Vagina (tissue), 2 donors: ENCODE measurements at regions not wholly inside any gene's neighbourhood (a gene's known extent, or its start where the extent isn't known, plus 50 kb on each side); places are given as distances from the start of the nearest gene placed in this dataset.

Experiments
- DNase-seq, 2 donors: peaks; one replicate each; pipeline ENCODE4 v3.0.0-alpha.2; 2017; ENCODE audit errors: extremely low spot score in 2 of 2
- H3K27ac ChIP-seq: fragments of 200-600 bp; sonication (generic); one replicate; pipeline ENCODE4 v1.5.1; 2019
- H3K27me3 ChIP-seq: fragments of 200-600 bp; sonication (generic); one replicate; pipeline ENCODE4 v1.5.1; 2019
- H3K36me3 ChIP-seq, 2 donors: fragments of 200-600 bp; sonication (generic); one replicate each; pipeline ENCODE4 v1.5.1; 2017 to 2019
- H3K4me1 ChIP-seq: fragments of 200-600 bp; sonication (generic); one replicate; pipeline ENCODE4 v1.5.1; 2019
- H3K4me3 ChIP-seq, 2 donors: fragments of 200-600 bp; sonication (generic); 1 replicate in 1 of 2; 2 replicates in 1 of 2; pipeline ENCODE4 v1.5.1; 2016 to 2019
- H3K9me3 ChIP-seq: fragments of 200-600 bp; sonication (generic); one replicate; pipeline ENCODE4 v1.5.1; 2019
- CTCF ChIP-seq, 3 experiments: fragments of 450-650 bp in 2 of 3; fragments of 200-600 bp in 1 of 3; sonication (generic) in 1 of 3; IDR thresholded peaks; one replicate each; pipeline ENCODE4 v1.5.1; 2017 to 2019; ENCODE audit warnings: antibody characterized with exemption in 3 of 3, mild to moderate bottlenecking in 2 of 3, moderate library complexity in 2 of 3
- POLR2A ChIP-seq, 2 donors: fragments of 450-650 bp; IDR thresholded peaks; one replicate each; pipeline ENCODE4 v1.6.1; 2017; ENCODE audit warnings: antibody characterized with exemption in 2 of 2, mild to moderate bottlenecking in 2 of 2, moderate library complexity in 2 of 2
- POLR2AphosphoS5 ChIP-seq, 2 donors: sonication (generic); formaldehyde crosslinking; IDR thresholded peaks; one replicate each; pipeline ENCODE4 v1.9.0; 2017; ENCODE audit warnings: antibody characterized with exemption in 2 of 2, mild to moderate bottlenecking in 2 of 2, low read depth in 1 of 2; ENCODE audit not compliant: insufficient read depth in 1 of 2
- intact Hi-C: fragments of 100-400 bp; cut with DNase I; formaldehyde crosslinking; loops from one replicate; pipeline ENCODE4 v1.15.1; 2023

GRCh38 chr22:49224243-49224642 lies 603.4 kb downstream of the BRD1 start:
- Histone ChIP-seq H3K27me3 (no peaks in the 10 kb centered on the region), H3K36me3 (no peaks in the 10 kb centered on the region), H3K9me3 (no peaks in the 10 kb centered on the region), H3K27ac (no peak overlapping the region), H3K4me3 (no peak overlapping the region), H3K4me1 (no peaks in the 10 kb centered on the region)
- TF ChIP-seq POLR2AphosphoS5 (IDR thresholded peaks at IDR 0.05; ENCODE audit: insufficient read depth in 1 of 2, low read depth in 1 of 2): no peak
- TF ChIP-seq CTCF (IDR thresholded peaks at IDR 0.05): no peak
- no peak for TF ChIP-seq POLR2A (IDR thresholded peaks at IDR 0.05)
- DNase-seq: peak in 1 of 2 donors; percentile 6
- intact Hi-C loops: no loop called here

- Histone ChIP-seq H3K4me1 (no peaks in the 10 kb centered on the region), H3K27me3 (no peaks in the 10 kb centered on the region), H3K27ac (no peak overlapping the region), H3K9me3 (no peaks in the 10 kb centered on the region), H3K36me3 (no peaks in the 10 kb centered on the region), H3K4me3 (no peak overlapping the region)
- TF ChIP-seq POLR2AphosphoS5 (IDR thresholded peaks at IDR 0.05; ENCODE audit: insufficient read depth in 1 of 2, low read depth in 1 of 2): no peak
- no peak for DNase-seq
- intact Hi-C loops: no loop called here
Observed at GRCh38 chr22:49218142-49218541, 609.5 kb downstream of the BRD1 start.

- no peaks in the 10 kb centered on the region for H3K9me3 ChIP-seq
- no peak overlapping the region for H3K4me3 ChIP-seq
- no peaks in the 10 kb centered on the region for H3K27me3 ChIP-seq
- no peaks in the 10 kb centered on the region for H3K36me3 ChIP-seq
- no peak for TF ChIP-seq CTCF (IDR thresholded peaks at IDR 0.05)
- no peak for TF ChIP-seq POLR2A (IDR thresholded peaks at IDR 0.05)
- no peak for TF ChIP-seq POLR2AphosphoS5 (IDR thresholded peaks at IDR 0.05; ENCODE audit: insufficient read depth in 1 of 2, low read depth in 1 of 2)
- H3K4me1 ChIP-seq: no peaks in the 10 kb centered on the region
- intact Hi-C loops: no loop called here
- DNase-seq: peak; percentile 32 to 46
- H3K27ac ChIP-seq: no peak overlapping the region
Observed at GRCh38 chr22:49216579-49216978, 611.1 kb downstream of the BRD1 start.

- H3K9me3 ChIP-seq: no peaks in the 10 kb centered on the region
- intact Hi-C loops: no loop called here
- no peak overlapping the region for H3K4me3 ChIP-seq
- no peaks in the 10 kb centered on the region for H3K36me3 ChIP-seq
- TF ChIP-seq CTCF (IDR thresholded peaks at IDR 0.05): no peak
- no peak for TF ChIP-seq POLR2AphosphoS5 (IDR thresholded peaks at IDR 0.05; ENCODE audit: insufficient read depth in 1 of 2, low read depth in 1 of 2)
- TF ChIP-seq POLR2A (IDR thresholded peaks at IDR 0.05): no peak
- no peaks in the 10 kb centered on the region for H3K27me3 ChIP-seq
- no peak overlapping the region for H3K27ac ChIP-seq
- peak in 1 of 2 donors; percentile 91 for DNase-seq
- no peaks in the 10 kb centered on the region for H3K4me1 ChIP-seq
Observed at GRCh38 chr22:49215840-49216239, 611.8 kb downstream of the BRD1 start.

GRCh38 chr22:49214976-49215375 lies 612.7 kb downstream of the BRD1 start:
- TF ChIP-seq POLR2A (IDR thresholded peaks at IDR 0.05) (no peak), POLR2AphosphoS5 (IDR thresholded peaks at IDR 0.05; ENCODE audit: insufficient read depth in 1 of 2, low read depth in 1 of 2) (no peak), CTCF (IDR thresholded peaks at IDR 0.05) (no peak)
- Histone ChIP-seq H3K9me3 (no peaks in the 10 kb centered on the region), H3K27me3 (no peaks in the 10 kb centered on the region), H3K4me3 (no peak overlapping the region), H3K4me1 (no peaks in the 10 kb centered on the region), H3K36me3 (no peaks in the 10 kb centered on the region), H3K27ac (no peak overlapping the region)
- DNase-seq: peak in 1 of 2 donors; percentile 52
- intact Hi-C loops: loop anchor here (5.0 kb wide), 1 partner anchor 957 kb away; the partner anchor contains the start of gene PANX2
